ENCODE measurements at regions not wholly inside any gene's neighbourhood (a gene's known extent, or its start where the extent isn't known, plus 50 kb on each side); places are given as distances from the start of the nearest gene placed in this dataset.

DNA sequence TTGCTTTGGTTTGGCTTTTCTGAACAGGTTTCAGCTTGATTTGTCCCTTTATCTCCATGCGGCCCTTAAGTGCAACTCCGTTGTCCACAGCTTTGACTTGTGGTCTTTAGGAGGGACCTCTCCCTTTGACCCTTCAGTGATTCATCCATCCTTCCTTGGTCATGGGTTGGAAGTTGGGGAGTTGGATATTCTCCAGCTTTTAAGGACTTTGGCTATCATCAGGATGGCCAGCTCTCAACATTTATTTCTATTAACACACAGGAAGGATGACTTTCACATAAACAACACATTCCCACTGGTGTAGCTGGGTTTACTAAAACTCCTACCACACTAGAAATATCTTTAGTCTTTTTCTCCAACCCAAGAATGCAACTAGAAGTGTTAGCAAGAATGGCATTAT, 50.9 kb upstream of the E2F7 start:
- Histone ChIP-seq H3K14ac (ENCODE audit: insufficient read depth, low read length) (no peak overlapping the region), H3K18ac (ENCODE audit: insufficient read length, low read depth, low read length) (no peak overlapping the region), H2AFZ (ENCODE audit: low read length) (no peak overlapping the region), H2AK5ac (ENCODE audit: insufficient read length, low read length) (no peak overlapping the region), H2BK120ac (ENCODE audit: low read depth, low read length, poor library complexity, severe bottlenecking) (no peak overlapping the region), H4K20me1 (ENCODE audit: control insufficient read depth, insufficient read depth, insufficient read length) (no peaks in the 10 kb centered on the region), H2BK12ac (ENCODE audit: insufficient read length, low read depth, low read length) (no peak overlapping the region), H3K23me2 (ENCODE audit: insufficient read length, low read depth, low read length, poor library complexity, severe bottlenecking) (no peaks in the 10 kb centered on the region), H4K8ac (replicated peaks; ENCODE audit: insufficient read length, low read depth, low read length) (no peak overlapping the region), H3K4me2 (ENCODE audit: insufficient read depth, insufficient read length, low read length) (no peak overlapping the region), H4K5ac (ENCODE audit: insufficient read length, low read depth, low read length) (no peak overlapping the region), H3K4me1 (ENCODE audit: insufficient read depth, low read length) (no peaks in the 10 kb centered on the region), H3K27me3 (ENCODE audit: insufficient read depth, low read length) (no peaks in the 10 kb centered on the region), H2BK15ac (ENCODE audit: low read depth, low read length) (no peak overlapping the region), H3K23ac (ENCODE audit: insufficient read length, low read depth, low read length) (no peak overlapping the region), H3K79me1 (ENCODE audit: insufficient read depth, low read depth, low read length, poor library complexity, severe bottlenecking) (no peaks in the 10 kb centered on the region), H4K91ac (ENCODE audit: insufficient read length, low read depth, low read length) (no peak overlapping the region), H2BK5ac (ENCODE audit: insufficient read length, low read length) (no peak overlapping the region), H3K79me2 (ENCODE audit: insufficient read depth, low read length) (no peaks in the 10 kb centered on the region), H3K9me3 (ENCODE audit: control insufficient read depth, low read depth, low read length) (no peaks in the 10 kb centered on the region), H3K27ac (ENCODE audit: insufficient read length, low read depth, low read length) (no peak overlapping the region), H2BK20ac (ENCODE audit: low read depth, low read length, poor library complexity, severe bottlenecking) (no peak overlapping the region), H3K56ac (ENCODE audit: insufficient read length, low read depth, low read length) (no peak overlapping the region), H3K4ac (ENCODE audit: low read depth, low read length) (no peak overlapping the region), H3K9ac (ENCODE audit: extremely low read depth, insufficient read length, low read length) (no peak overlapping the region), H3T11ph (ENCODE audit: low read length) (no peak overlapping the region)
- DNase-seq, result no peak
- TF ChIP-seq, protein P1, sequence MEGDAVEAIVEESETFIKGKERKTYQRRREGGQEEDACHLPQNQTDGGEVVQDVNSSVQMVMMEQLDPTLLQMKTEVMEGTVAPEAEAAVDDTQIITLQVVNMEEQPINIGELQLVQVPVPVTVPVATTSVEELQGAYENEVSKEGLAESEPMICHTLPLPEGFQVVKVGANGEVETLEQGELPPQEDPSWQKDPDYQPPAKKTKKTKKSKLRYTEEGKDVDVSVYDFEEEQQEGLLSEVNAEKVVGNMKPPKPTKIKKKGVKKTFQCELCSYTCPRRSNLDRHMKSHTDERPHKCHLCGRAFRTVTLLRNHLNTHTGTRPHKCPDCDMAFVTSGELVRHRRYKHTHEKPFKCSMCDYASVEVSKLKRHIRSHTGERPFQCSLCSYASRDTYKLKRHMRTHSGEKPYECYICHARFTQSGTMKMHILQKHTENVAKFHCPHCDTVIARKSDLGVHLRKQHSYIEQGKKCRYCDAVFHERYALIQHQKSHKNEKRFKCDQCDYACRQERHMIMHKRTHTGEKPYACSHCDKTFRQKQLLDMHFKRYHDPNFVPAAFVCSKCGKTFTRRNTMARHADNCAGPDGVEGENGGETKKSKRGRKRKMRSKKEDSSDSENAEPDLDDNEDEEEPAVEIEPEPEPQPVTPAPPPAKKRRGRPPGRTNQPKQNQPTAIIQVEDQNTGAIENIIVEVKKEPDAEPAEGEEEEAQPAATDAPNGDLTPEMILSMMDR (conservative IDR thresholded peaks at IDR 0.05), result no peak
- no peaks in the 10 kb centered on the region for H3K27me3 Mint-ChIP-seq (ENCODE audit: low read depth)
- H3K27ac Mint-ChIP-seq, result no peak overlapping the region
- peaks cover 0 to 3% of the 10 kb centered on the region in 2 experiments; a peak in 3 of 5 replicates for H3K9me3 Mint-ChIP-seq
- peaks cover 0 to 4% of the 10 kb centered on the region in 2 experiments; a peak in 2 of 4 replicates for H3K4me1 Mint-ChIP-seq
- no CpG with 5 or more reads among the region's 2 CpGs for WGBS (ENCODE audit: extremely low coverage, insufficient read length, low lambda C conversion rate)
- H3K4me3 Mint-ChIP-seq, result no peak overlapping the region
- H3K36me3 Mint-ChIP-seq (ENCODE audit: insufficient read depth in 1 of 3, low read depth in 3 of 3), result peaks cover 0 to 3% (median 3%) of the 10 kb centered on the region in 3 experiments; a peak in 6 of 7 replicates
